Activated B cell treated with CpG ODN at 0.5 μM for 24 hours (primary cell): ENCODE measurements at regions not wholly inside any gene's neighbourhood (a gene's known extent, or its start where the extent isn't known, plus 50 kb on each side); places are given as distances from the start of the nearest gene placed in this dataset.

Experiments used
- ATAC-seq: fragments of 200-7000 bp; cut with Tn5 transposase; one replicate; pipeline ENCODE4 v1.10.0; 2021; ENCODE audit warnings: low read depth, mild to moderate bottlenecking, moderate library complexity
- CTCF ChIA-PET: fragments of 350-600 bp; sonication (Branson Sonifier 250); formaldehyde crosslinking; loops from one replicate; lab custom pipeline; 2021; ENCODE audit warnings: antibody characterized with exemption; lab: Charles Lee
- POLR2A ChIA-PET: fragments of 350-600 bp; sonication (Branson Sonifier 250); formaldehyde crosslinking; loops from one replicate; lab custom pipeline; 2021; ENCODE audit warnings: antibody characterized with exemption; lab: Charles Lee
- DNase-seq: peaks from one replicate; pipeline ENCODE4 v3.0.0; 2022
- H3K27ac Mint-ChIP-seq: one replicate; pipeline ENCODE4 v1.8.0; 2020; ENCODE audit warnings: mixed read lengths
- H3K27me3 Mint-ChIP-seq: one replicate; pipeline ENCODE4 v1.8.0; 2021; ENCODE audit warnings: mixed read lengths
- H3K36me3 Mint-ChIP-seq: one replicate; pipeline ENCODE4 v1.8.0; 2021; ENCODE audit warnings: low read depth, mixed read lengths
- H3K4me1 Mint-ChIP-seq: one replicate; pipeline ENCODE4 v1.8.0; 2021; ENCODE audit warnings: mixed read lengths
- H3K4me3 Mint-ChIP-seq: one replicate; pipeline ENCODE4 v1.8.0; 2020; ENCODE audit warnings: mild to moderate bottlenecking, mixed read lengths
- H3K9me3 Mint-ChIP-seq: one replicate; pipeline ENCODE4 v1.8.0; 2020; ENCODE audit warnings: mixed read lengths
- intact Hi-C: fragments of 100-400 bp; cut with micrococcal nuclease; formaldehyde crosslinking; loops from one replicate; pipeline ENCODE4 v1.15.1; 2024
- TF ChIP-seq, protein P1 (sequence below): fragments of 200-600 bp; IDR thresholded peaks from one replicate; pipeline ENCODE4 v1.8.0; 2022; ENCODE audit warnings: antibody characterized with exemption, mild to moderate bottlenecking

DNA sequence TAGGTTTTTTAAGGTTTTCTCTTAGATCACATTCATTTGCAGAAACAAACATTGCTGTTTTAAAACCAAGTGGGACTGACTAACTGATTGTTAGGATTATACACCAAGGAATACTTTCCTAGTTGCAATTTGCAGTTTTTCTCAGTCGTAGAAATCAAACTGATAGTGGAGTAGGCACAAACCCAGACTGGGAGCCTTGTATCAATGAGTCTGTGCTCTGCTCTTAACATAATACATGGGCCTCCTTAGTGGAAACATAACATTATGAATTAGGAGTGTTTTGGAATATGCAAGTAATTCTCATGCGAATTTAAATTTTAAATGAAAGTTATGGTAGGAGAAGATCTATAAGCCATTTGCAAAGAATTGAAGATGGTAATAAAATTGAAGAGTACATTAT, 223.5 kb downstream of the CLCN4 start:
- Mint-ChIP-seq H3K27ac (no peak overlapping the region), H3K4me1 (no peaks in the 10 kb centered on the region), H3K4me3 (no peak overlapping the region), H3K9me3 (peaks cover 2% of the 10 kb centered on the region), H3K36me3 (no peaks in the 10 kb centered on the region), H3K27me3 (no peaks in the 10 kb centered on the region)
- TF ChIP-seq, protein P1, sequence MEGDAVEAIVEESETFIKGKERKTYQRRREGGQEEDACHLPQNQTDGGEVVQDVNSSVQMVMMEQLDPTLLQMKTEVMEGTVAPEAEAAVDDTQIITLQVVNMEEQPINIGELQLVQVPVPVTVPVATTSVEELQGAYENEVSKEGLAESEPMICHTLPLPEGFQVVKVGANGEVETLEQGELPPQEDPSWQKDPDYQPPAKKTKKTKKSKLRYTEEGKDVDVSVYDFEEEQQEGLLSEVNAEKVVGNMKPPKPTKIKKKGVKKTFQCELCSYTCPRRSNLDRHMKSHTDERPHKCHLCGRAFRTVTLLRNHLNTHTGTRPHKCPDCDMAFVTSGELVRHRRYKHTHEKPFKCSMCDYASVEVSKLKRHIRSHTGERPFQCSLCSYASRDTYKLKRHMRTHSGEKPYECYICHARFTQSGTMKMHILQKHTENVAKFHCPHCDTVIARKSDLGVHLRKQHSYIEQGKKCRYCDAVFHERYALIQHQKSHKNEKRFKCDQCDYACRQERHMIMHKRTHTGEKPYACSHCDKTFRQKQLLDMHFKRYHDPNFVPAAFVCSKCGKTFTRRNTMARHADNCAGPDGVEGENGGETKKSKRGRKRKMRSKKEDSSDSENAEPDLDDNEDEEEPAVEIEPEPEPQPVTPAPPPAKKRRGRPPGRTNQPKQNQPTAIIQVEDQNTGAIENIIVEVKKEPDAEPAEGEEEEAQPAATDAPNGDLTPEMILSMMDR, result no peak
- ChIA-PET POLR2A (no interaction called here), CTCF (no interaction called here)
- intact Hi-C loops, result no loop called here
- no peak for DNase-seq
- no peak for ATAC-seq

DNA sequence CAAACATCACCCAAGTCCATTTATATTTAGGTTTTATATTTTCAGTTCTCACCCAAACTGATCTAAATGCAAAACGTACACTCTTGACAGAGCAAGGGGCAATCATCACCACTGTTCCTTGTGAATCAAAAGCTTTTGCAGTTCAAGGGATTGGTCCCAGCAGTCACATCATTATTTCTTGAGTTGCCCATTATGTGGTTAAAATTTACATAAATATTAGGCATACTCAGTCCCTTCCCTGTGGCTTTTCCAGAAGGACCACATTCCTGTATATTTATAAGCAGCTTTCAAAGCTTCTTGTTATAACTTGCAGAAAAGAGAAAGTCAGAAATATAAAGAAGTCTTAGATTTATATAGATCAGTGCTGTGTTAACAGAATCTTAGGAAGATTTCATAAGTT, 224.4 kb downstream of the CLCN4 start:
- H3K27me3 Mint-ChIP-seq, result no peaks in the 10 kb centered on the region
- no peak overlapping the region for H3K4me3 Mint-ChIP-seq
- TF ChIP-seq, protein P1, result no peak
- peaks cover 2% of the 10 kb centered on the region for H3K9me3 Mint-ChIP-seq
- ChIA-PET CTCF (no interaction called here), POLR2A (no interaction called here)
- intact Hi-C loops, result no loop called here
- H3K4me1 Mint-ChIP-seq, result no peaks in the 10 kb centered on the region
- ATAC-seq (no peak), DNase-seq (no peak)
- no peaks in the 10 kb centered on the region for H3K36me3 Mint-ChIP-seq
- no peak overlapping the region for H3K27ac Mint-ChIP-seq

DNA sequence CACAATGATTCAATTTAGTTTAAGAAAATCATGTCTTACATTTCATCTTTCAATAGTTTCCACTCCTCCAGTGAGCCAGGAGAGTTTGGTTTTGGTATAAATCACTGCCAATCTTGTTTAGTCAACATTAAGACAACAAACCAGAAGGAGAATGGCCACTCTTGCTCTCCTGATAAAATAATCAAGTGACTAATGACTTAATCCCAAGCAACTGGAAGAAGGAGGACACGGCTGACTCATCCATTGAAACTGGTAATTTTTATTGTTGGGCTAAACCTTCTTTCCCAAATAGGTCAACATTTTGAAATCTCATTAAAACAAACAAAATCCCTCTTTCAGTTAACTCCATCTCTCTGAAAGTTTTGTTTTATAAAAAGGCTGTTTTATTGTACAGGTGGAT, 230.2 kb downstream of the CLCN4 start:
- Mint-ChIP-seq H3K4me1 (no peaks in the 10 kb centered on the region), H3K9me3 (no peaks in the 10 kb centered on the region), H3K36me3 (no peaks in the 10 kb centered on the region), H3K27me3 (peaks cover 2% of the 10 kb centered on the region), H3K4me3 (no peak overlapping the region), H3K27ac (no peak overlapping the region)
- ChIA-PET POLR2A (no interaction called here), CTCF (no interaction called here)
- ATAC-seq, result no peak
- DNase-seq, result no peak
- intact Hi-C loops, result no loop called here
- TF ChIP-seq, protein P1, result no peak

DNA sequence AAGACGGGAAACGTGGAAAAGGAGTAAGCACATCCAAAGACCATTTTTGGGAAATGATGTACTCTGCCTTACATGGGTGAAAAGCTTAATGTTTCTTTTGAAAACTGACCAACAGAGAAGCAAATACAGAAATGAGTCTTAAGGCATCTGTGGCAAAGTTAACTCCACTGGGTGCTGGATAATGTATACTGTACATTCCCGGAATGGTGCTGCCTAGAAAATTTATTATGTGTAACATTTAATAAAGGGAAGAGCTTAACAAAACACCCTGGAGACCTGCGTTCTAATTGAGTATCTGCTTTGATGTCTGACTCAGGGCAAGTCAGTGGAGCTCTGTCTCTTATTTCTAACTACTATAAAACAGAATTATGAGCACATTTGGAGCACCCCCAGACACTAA, 230.2 kb downstream of the MID1 start:
- CTCF ChIA-PET, result no interaction called here
- POLR2A ChIA-PET, result no interaction called here
- Mint-ChIP-seq H3K4me1 (no peaks in the 10 kb centered on the region), H3K9me3 (no peaks in the 10 kb centered on the region), H3K36me3 (no peaks in the 10 kb centered on the region), H3K27ac (no peak overlapping the region), H3K4me3 (no peak overlapping the region), H3K27me3 (peaks cover 2% of the 10 kb centered on the region)
- ATAC-seq (no peak), DNase-seq (no peak)
- TF ChIP-seq, protein P1, result no peak
- intact Hi-C loops, result no loop called here

DNA sequence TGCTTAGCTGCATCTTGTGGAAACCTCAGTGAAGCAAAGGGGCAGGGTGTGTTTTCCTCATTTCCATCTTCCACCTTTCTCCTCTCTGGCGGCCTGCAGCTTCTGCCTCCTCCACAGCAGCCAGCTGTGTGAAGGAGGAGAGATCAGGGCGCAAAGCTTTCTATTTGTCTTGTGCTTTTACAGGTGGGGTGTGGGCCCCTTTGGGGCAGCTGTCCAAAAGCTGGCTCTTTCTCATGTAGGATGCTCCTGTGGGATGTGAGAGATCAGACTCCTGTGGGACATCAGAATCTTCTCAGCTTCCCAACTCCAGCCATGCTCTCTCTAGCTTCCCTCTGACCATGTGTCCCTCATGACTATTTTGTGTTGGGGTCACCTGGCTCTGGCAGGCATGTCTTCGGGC, 227.1 kb downstream of the MID1 start:
- ATAC-seq, result no peak
- Mint-ChIP-seq H3K9me3 (no peaks in the 10 kb centered on the region), H3K27ac (no peak overlapping the region), H3K36me3 (no peaks in the 10 kb centered on the region), H3K27me3 (peaks cover 2% of the 10 kb centered on the region), H3K4me3 (no peak overlapping the region), H3K4me1 (peaks cover 20% of the 10 kb centered on the region)
- intact Hi-C loops, result no loop called here
- TF ChIP-seq, protein P1, result no peak
- ChIA-PET POLR2A (no interaction called here), CTCF (no interaction called here)
- no peak for DNase-seq
